Activated naive CD4-positive, alpha-beta T cell treated with anti-CD3 and anti-CD28 coated beads, Interleukin-2, amount 50 U/mL, for 16 hours (primary cell): ENCODE measurements at regions not wholly inside any gene's neighbourhood (a gene's known extent, or its start where the extent isn't known, plus 50 kb on each side); places are given as distances from the start of the nearest gene placed in this dataset.
"Not testable (repeated sequence)": the region's sequence is repeated elsewhere in the genome, so short reads cannot be mapped to it uniquely, and the experiment has no call there.

Source experiments
- DNase-seq: peaks from one replicate; pipeline ENCODE4 v3.0.0-alpha.2; 2020

- DNase-seq, result no peak
These were observed 407.0 kb downstream of the BCOR start for GRCh38 chrX:39690541-39691415.

- no peak for DNase-seq
These were observed 406.0 kb downstream of the BCOR start for GRCh38 chrX:39691724-39692123.

- no peak for DNase-seq
These were observed 405.0 kb downstream of the BCOR start for GRCh38 chrX:39692796-39693195.

- no peak for DNase-seq
These were observed 404.5 kb downstream of the BCOR start for GRCh38 chrX:39693298-39693697.

GRCh38 chrX:39702636-39703035, 395.1 kb downstream of the BCOR start:
- DNase-seq, result not testable (repeated sequence)

GRCh38 chrX:39703307-39703706, 394.5 kb downstream of the BCOR start:
- no peak for DNase-seq

- no peak for DNase-seq
These were observed 393.2 kb downstream of the BCOR start for GRCh38 chrX:39704590-39704989.

- DNase-seq, result no peak
These were observed 392.5 kb downstream of the BCOR start for GRCh38 chrX:39705290-39705689.

- no peak for DNase-seq
These were observed 388.4 kb downstream of the BCOR start for GRCh38 chrX:39709364-39709763.

GRCh38 chrX:39709812-39710211, 387.9 kb downstream of the BCOR start:
- no peak for DNase-seq

GRCh38 chrX:39710776-39711175, 387.0 kb downstream of the BCOR start:
- no peak for DNase-seq

GRCh38 chrX:39714471-39714870, 383.3 kb downstream of the BCOR start:
- DNase-seq, result no peak

GRCh38 chrX:39716401-39716800, 381.4 kb downstream of the BCOR start:
- no peak for DNase-seq

- no peak for DNase-seq
These were observed 380.8 kb downstream of the BCOR start for GRCh38 chrX:39716802-39717540.

GRCh38 chrX:39718981-39719380, 378.8 kb downstream of the BCOR start:
- DNase-seq, result no peak

GRCh38 chrX:39720945-39721344, 376.8 kb downstream of the BCOR start:
- DNase-seq, result no peak

- no peak for DNase-seq
These were observed 376.0 kb downstream of the BCOR start for GRCh38 chrX:39721566-39722279.

- DNase-seq, result no peak
These were observed 373.2 kb downstream of the BCOR start for GRCh38 chrX:39724544-39724943.

- DNase-seq, result no peak
These were observed 372.6 kb downstream of the BCOR start for GRCh38 chrX:39725114-39725513.

GRCh38 chrX:39725928-39726619, 371.7 kb downstream of the BCOR start:
- DNase-seq, result no peak

- no peak for DNase-seq
These were observed 371.0 kb downstream of the BCOR start for GRCh38 chrX:39726771-39727170.

GRCh38 chrX:39728025-39728424, 369.7 kb downstream of the BCOR start:
- no peak for DNase-seq
